ENCODE measurements at regions not wholly inside any gene's neighbourhood (a gene's known extent, or its start where the extent isn't known, plus 50 kb on each side); places are given as distances from the start of the nearest gene placed in this dataset.

GRCh38 chr5:125581311-125581710, 834.9 kb upstream of the ZNF608 start:
- Mint-ChIP-seq H3K9me3 (ENCODE audit: unreplicated experiment) (no peaks in the 10 kb centered on the region), H3K4me1 (ENCODE audit: low read depth, unreplicated experiment) (peaks cover 6% of the 10 kb centered on the region), H3K27ac (ENCODE audit: unreplicated experiment) (no peak overlapping the region), H3K27me3 (ENCODE audit: unreplicated experiment) (no peaks in the 10 kb centered on the region), H3K36me3 (ENCODE audit: unreplicated experiment) (no peaks in the 10 kb centered on the region), H3K4me3 (ENCODE audit: unreplicated experiment) (no peak overlapping the region)
- DNase-seq = no peak
- no peak for TF ChIP-seq CTCF (IDR thresholded peaks at IDR 0.05; ENCODE audit: partially characterized antibody, unreplicated experiment)

- Mint-ChIP-seq H3K27ac (ENCODE audit: unreplicated experiment) (no peak overlapping the region), H3K9me3 (ENCODE audit: unreplicated experiment) (no peaks in the 10 kb centered on the region), H3K4me1 (ENCODE audit: low read depth, unreplicated experiment) (no peaks in the 10 kb centered on the region), H3K27me3 (ENCODE audit: unreplicated experiment) (no peaks in the 10 kb centered on the region), H3K36me3 (ENCODE audit: unreplicated experiment) (no peaks in the 10 kb centered on the region), H3K4me3 (ENCODE audit: unreplicated experiment) (no peak overlapping the region)
- DNase-seq = no peak
- TF ChIP-seq CTCF (IDR thresholded peaks at IDR 0.05; ENCODE audit: partially characterized antibody, unreplicated experiment) = no peak
These were observed 835.9 kb upstream of the ZNF608 start for GRCh38 chr5:125582352-125582751.

GRCh38 chr5:125583321-125584139, 837.1 kb upstream of the ZNF608 start:
- TF ChIP-seq CTCF (IDR thresholded peaks at IDR 0.05; ENCODE audit: partially characterized antibody, unreplicated experiment) = no peak
- DNase-seq = no peak
- Mint-ChIP-seq H3K4me1 (ENCODE audit: low read depth, unreplicated experiment) (no peaks in the 10 kb centered on the region), H3K36me3 (ENCODE audit: unreplicated experiment) (no peaks in the 10 kb centered on the region), H3K9me3 (ENCODE audit: unreplicated experiment) (no peaks in the 10 kb centered on the region), H3K4me3 (ENCODE audit: unreplicated experiment) (no peak overlapping the region), H3K27ac (ENCODE audit: unreplicated experiment) (no peak overlapping the region), H3K27me3 (ENCODE audit: unreplicated experiment) (no peaks in the 10 kb centered on the region)

- Mint-ChIP-seq H3K27me3 (ENCODE audit: unreplicated experiment) (no peaks in the 10 kb centered on the region), H3K36me3 (ENCODE audit: unreplicated experiment) (no peaks in the 10 kb centered on the region), H3K4me1 (ENCODE audit: low read depth, unreplicated experiment) (no peaks in the 10 kb centered on the region), H3K9me3 (ENCODE audit: unreplicated experiment) (no peaks in the 10 kb centered on the region), H3K27ac (ENCODE audit: unreplicated experiment) (no peak overlapping the region), H3K4me3 (ENCODE audit: unreplicated experiment) (no peak overlapping the region)
- DNase-seq = no peak
- TF ChIP-seq CTCF (IDR thresholded peaks at IDR 0.05; ENCODE audit: partially characterized antibody, unreplicated experiment) = no peak
These were observed 837.7 kb upstream of the ZNF608 start for GRCh38 chr5:125584140-125584520.

GRCh38 chr5:125587631-125588030, 835.6 kb upstream of the GRAMD2B start:
- no peaks in the 10 kb centered on the region for H3K4me1 Mint-ChIP-seq (ENCODE audit: low read depth, unreplicated experiment)
- peaks cover 3% of the 10 kb centered on the region for H3K27me3 Mint-ChIP-seq (ENCODE audit: unreplicated experiment)
- TF ChIP-seq CTCF (IDR thresholded peaks at IDR 0.05; ENCODE audit: partially characterized antibody, unreplicated experiment) = no peak
- no peaks in the 10 kb centered on the region for H3K36me3 Mint-ChIP-seq (ENCODE audit: unreplicated experiment)
- H3K4me3 Mint-ChIP-seq (ENCODE audit: unreplicated experiment) = no peak overlapping the region
- no peak for DNase-seq
- no peak overlapping the region for H3K27ac Mint-ChIP-seq (ENCODE audit: unreplicated experiment)
- no peaks in the 10 kb centered on the region for H3K9me3 Mint-ChIP-seq (ENCODE audit: unreplicated experiment)

Data from glutamatergic neuron (in vitro differentiated cells).